ENCODE measurements at regions not wholly inside any gene's neighbourhood (a gene's known extent, or its start where the extent isn't known, plus 50 kb on each side); places are given as distances from the start of the nearest gene placed in this dataset.

DNA sequence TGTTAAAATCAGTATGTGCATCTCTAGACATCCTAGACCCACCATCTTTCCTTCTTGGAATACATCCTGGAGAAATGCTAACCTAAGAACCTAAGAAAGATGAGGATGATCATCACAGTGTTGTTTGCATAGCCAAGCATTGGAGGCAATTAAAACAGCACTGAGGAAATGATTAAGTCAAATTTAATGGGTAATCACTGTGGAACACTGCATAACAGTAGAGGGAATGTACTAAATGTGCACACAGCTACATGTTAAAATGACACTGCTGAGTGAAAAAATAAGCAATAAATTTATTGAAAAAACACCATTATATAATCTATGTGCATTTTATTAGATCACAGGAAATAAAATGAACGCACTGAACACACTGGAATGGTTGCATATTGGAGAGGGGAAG lies 987.1 kb upstream of the SEL1L start:
- Histone ChIP-seq H3K36me3 (ENCODE audit: low read depth) (no peaks in the 10 kb centered on the region), H3K9me3 (peaks cover 18% of the 10 kb centered on the region), H3K4me1 (ENCODE audit: low read depth) (no peaks in the 10 kb centered on the region), H3K4me3 (no peak overlapping the region)
- TF ChIP-seq, protein P1, sequence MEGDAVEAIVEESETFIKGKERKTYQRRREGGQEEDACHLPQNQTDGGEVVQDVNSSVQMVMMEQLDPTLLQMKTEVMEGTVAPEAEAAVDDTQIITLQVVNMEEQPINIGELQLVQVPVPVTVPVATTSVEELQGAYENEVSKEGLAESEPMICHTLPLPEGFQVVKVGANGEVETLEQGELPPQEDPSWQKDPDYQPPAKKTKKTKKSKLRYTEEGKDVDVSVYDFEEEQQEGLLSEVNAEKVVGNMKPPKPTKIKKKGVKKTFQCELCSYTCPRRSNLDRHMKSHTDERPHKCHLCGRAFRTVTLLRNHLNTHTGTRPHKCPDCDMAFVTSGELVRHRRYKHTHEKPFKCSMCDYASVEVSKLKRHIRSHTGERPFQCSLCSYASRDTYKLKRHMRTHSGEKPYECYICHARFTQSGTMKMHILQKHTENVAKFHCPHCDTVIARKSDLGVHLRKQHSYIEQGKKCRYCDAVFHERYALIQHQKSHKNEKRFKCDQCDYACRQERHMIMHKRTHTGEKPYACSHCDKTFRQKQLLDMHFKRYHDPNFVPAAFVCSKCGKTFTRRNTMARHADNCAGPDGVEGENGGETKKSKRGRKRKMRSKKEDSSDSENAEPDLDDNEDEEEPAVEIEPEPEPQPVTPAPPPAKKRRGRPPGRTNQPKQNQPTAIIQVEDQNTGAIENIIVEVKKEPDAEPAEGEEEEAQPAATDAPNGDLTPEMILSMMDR (IDR thresholded peaks at IDR 0.05) = no peak
- intact Hi-C loops (cut with DNase I, micrococcal nuclease) = no loop called here
- DNase-seq (no peak), ATAC-seq (no peak)

GRCh38 chr14:82521191-82521590 lies 987.5 kb upstream of the SEL1L start:
- Histone ChIP-seq H3K4me1 (ENCODE audit: low read depth) (no peaks in the 10 kb centered on the region), H3K9me3 (peaks cover 18% of the 10 kb centered on the region), H3K4me3 (no peak overlapping the region), H3K36me3 (ENCODE audit: low read depth) (no peaks in the 10 kb centered on the region)
- TF ChIP-seq, protein P1 (IDR thresholded peaks at IDR 0.05) = no peak
- no peak for ATAC-seq
- intact Hi-C loops (cut with DNase I, micrococcal nuclease) = no loop called here
- no peak for DNase-seq

- no peak for ATAC-seq
- H3K36me3 ChIP-seq (ENCODE audit: low read depth) = no peaks in the 10 kb centered on the region
- TF ChIP-seq, protein P1 (IDR thresholded peaks at IDR 0.05) = no peak
Measured at GRCh38 chr14:82528016-82528415, 994.4 kb upstream of the SEL1L start.

DNA sequence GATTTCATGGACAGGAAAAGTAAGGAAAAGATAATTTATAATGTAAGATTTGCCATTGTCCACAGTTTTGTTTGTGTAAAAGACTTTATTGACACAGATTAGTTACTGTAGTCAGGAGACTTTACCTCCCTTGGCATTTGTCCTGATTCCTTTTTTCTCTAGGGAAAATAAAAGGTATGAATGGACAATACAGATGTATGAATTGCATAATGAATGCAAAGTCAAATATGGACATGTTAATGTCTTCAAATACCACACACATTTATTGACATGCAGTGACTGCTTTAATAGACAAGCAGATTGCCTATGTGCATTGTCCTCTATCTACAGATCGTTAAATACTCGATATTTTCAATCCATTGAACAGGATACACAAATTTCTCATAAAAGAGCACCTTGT lies 999.7 kb upstream of the SEL1L start:
- intact Hi-C loops (cut with DNase I, micrococcal nuclease) = no loop called here
- H3K9me3 ChIP-seq = peaks cover 16% of the 10 kb centered on the region
- H3K4me3 ChIP-seq = no peak overlapping the region
- no peaks in the 10 kb centered on the region for H3K36me3 ChIP-seq (ENCODE audit: low read depth)
- H3K4me1 ChIP-seq (ENCODE audit: low read depth) = no peaks in the 10 kb centered on the region
- ATAC-seq (no peak), DNase-seq (no peak)
- TF ChIP-seq, protein P1 (IDR thresholded peaks at IDR 0.05) = no peak

More at GRCh38 chr14:82528016-82528415, 994.4 kb upstream of the SEL1L start:
- Histone ChIP-seq H3K4me3 (no peak overlapping the region), H3K9me3 (peaks cover 6% of the 10 kb centered on the region), H3K4me1 (ENCODE audit: low read depth) (no peaks in the 10 kb centered on the region)
- no peak for DNase-seq
- intact Hi-C loops (cut with DNase I, micrococcal nuclease) = no loop called here

GRCh38 chr14:82536566-82536965 lies 1002.9 kb upstream of the SEL1L start:
- H3K9me3 ChIP-seq = peaks cover 17% of the 10 kb centered on the region
- DNase-seq = no peak
- H3K36me3 ChIP-seq (ENCODE audit: low read depth) = no peaks in the 10 kb centered on the region
- TF ChIP-seq, protein P1 (IDR thresholded peaks at IDR 0.05) = no peak
- ATAC-seq = no peak
- no peaks in the 10 kb centered on the region for H3K4me1 ChIP-seq (ENCODE audit: low read depth)
- H3K4me3 ChIP-seq = no peak overlapping the region
- intact Hi-C loops (cut with DNase I, micrococcal nuclease) = no loop called here

DNA sequence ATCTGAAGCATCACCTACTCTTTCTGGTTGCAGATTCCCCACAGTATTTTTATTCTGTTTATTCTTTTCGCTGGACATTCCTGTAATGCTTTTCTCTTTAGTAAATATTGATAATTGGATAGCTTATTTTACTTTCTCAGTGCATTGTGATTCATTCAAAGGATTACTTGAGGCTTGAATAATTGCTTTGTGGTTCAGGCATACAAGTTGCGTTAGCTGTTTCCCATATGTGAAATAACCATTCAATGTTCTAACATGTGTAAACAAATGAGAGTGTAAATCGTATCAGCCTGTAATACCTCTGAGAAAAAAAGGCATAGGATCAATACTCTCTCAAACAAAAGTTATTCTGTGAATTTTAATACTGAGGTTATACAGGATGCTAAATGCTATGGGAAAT lies 1004.2 kb upstream of the SEL1L start:
- TF ChIP-seq, protein P1 (IDR thresholded peaks at IDR 0.05) = no peak
- Histone ChIP-seq H3K36me3 (ENCODE audit: low read depth) (no peaks in the 10 kb centered on the region), H3K4me3 (no peak overlapping the region), H3K4me1 (ENCODE audit: low read depth) (no peaks in the 10 kb centered on the region), H3K9me3 (peaks cover 22% of the 10 kb centered on the region)
- no peak for ATAC-seq
- no peak for DNase-seq
- intact Hi-C loops (cut with DNase I, micrococcal nuclease) = no loop called here

All from mucosa of descending colon (tissue), 3 donors.